Fibroblast of lung (primary cell): ENCODE measurements at regions not wholly inside any gene's neighbourhood (a gene's known extent, or its start where the extent isn't known, plus 50 kb on each side); places are given as distances from the start of the nearest gene placed in this dataset.

Source experiments
- DNase-seq, 2 donors: peaks; one replicate each; pipeline versions ENCODE4 v3.0.0 to v3.0.0-alpha.2; 2010; ENCODE audit warnings: low read depth in 2 of 2
- H2AFZ ChIP-seq: 2 replicates; pipeline ENCODE4 v1.5.1; 2012; ENCODE audit warnings: low read length, control low read depth, inconsistent platforms
- H3K27ac ChIP-seq: 2 replicates; pipeline ENCODE4 v1.5.1; 2011; ENCODE audit warnings: low read length, control low read depth; ENCODE audit not compliant: insufficient read depth
- H3K27me3 ChIP-seq: 2 replicates; pipeline ENCODE4 v1.5.1; 2011; ENCODE audit warnings: mild to moderate bottlenecking, low read length; ENCODE audit not compliant: control insufficient read depth, insufficient read depth
- H3K36me3 ChIP-seq: 2 replicates; pipeline ENCODE4 v1.5.1; 2011; ENCODE audit warnings: low read length; ENCODE audit not compliant: control insufficient read depth, insufficient read depth
- H3K4me1 ChIP-seq: 2 replicates; pipeline ENCODE4 v1.5.1; 2011; ENCODE audit warnings: low read length; ENCODE audit not compliant: control insufficient read depth, insufficient read depth; ENCODE audit errors: extremely low read depth
- H3K4me2 ChIP-seq: 2 replicates; pipeline ENCODE4 v1.5.1; 2011; ENCODE audit warnings: low read length, control low read depth; ENCODE audit not compliant: insufficient read depth; ENCODE audit errors: extremely low read depth
- H3K4me3 ChIP-seq, 4 experiments: fragments of 200-600 bp in 1 of 4; sonication (generic) in 1 of 4; replicated peaks in 1 of 4; 2 replicates each; pipeline ENCODE4 v1.5.1; 2011 to 2016; ENCODE audit warnings: low read length in 4 of 4, low read depth in 3 of 4, mild to moderate bottlenecking in 3 of 4, control low read depth in 2 of 4, inconsistent platforms in 1 of 4, mixed read lengths in 1 of 4; ENCODE audit not compliant: insufficient read depth in 1 of 4; ENCODE audit errors: control extremely low read depth in 1 of 4
- H3K79me2 ChIP-seq: 2 replicates; pipeline ENCODE4 v1.5.1; 2012; ENCODE audit warnings: mild to moderate bottlenecking, low read length, inconsistent platforms; ENCODE audit not compliant: control insufficient read depth, insufficient read depth
- H3K9ac ChIP-seq: 2 replicates; pipeline ENCODE4 v1.5.1; 2011; ENCODE audit warnings: mild to moderate bottlenecking, low read length, control low read depth; ENCODE audit not compliant: insufficient read depth
- H3K9me3 ChIP-seq: 2 replicates; pipeline ENCODE4 v1.5.1; 2012; ENCODE audit warnings: low read depth, low read length; ENCODE audit not compliant: control insufficient read depth, insufficient read depth
- H4K20me1 ChIP-seq: 2 replicates; pipeline ENCODE4 v1.5.1; 2011; ENCODE audit warnings: low read length; ENCODE audit not compliant: control insufficient read depth, insufficient read depth; ENCODE audit errors: extremely low read depth
- CTCF ChIP-seq, 2 donors: IDR thresholded peaks in 1 of 2; conservative IDR thresholded peaks in 1 of 2; 1 replicate in 1 of 2; 2 replicates in 1 of 2; pipeline ENCODE4 v1.5.1; 2011 to 2012; ENCODE audit warnings: low read length in 2 of 2, control low read depth in 1 of 2, inconsistent platforms in 1 of 2, low read depth in 1 of 2, mild to moderate bottlenecking in 1 of 2
- EZH2 ChIP-seq: IDR thresholded peaks from 2 replicates; pipeline ENCODE4 v1.5.1; 2012; ENCODE audit warnings: low read length, control low read depth, mild to moderate bottlenecking; ENCODE audit errors: missing control alignments

DNA sequence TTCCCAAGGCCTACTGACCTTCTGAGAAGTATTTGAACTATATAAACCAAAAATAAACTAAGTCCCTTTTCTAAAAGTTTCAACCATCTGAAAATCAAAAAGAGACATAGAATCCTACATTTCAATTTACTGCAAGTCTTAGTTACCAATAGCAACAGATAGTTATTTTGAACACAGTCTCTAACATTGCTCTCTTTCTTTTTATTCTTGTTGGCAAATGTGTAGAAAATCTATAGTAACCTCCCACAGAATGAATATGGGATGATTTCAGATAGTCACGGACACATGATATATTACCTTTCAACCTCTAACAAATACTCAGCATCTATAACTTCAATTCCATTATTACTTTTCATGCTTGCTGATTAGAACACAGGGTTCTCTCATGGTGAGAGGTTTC, 68.9 kb upstream of the RAB3GAP2 start:
- no peak for DNase-seq
- no peak overlapping the region for H3K4me2 ChIP-seq
- no peaks in the 10 kb centered on the region for H3K4me1 ChIP-seq
- H3K9me3 ChIP-seq: no peaks in the 10 kb centered on the region
- no peak for TF ChIP-seq EZH2
- no peak for TF ChIP-seq CTCF (conservative IDR thresholded peaks at IDR 0.05 in 1 of 2, IDR thresholded peaks at IDR 0.05 in 1 of 2; ENCODE audit: low read depth in 1 of 2, low read length in 2 of 2)
- no peaks in the 10 kb centered on the region for H4K20me1 ChIP-seq
- H3K9ac ChIP-seq: no peak overlapping the region
- H2AFZ ChIP-seq: no peak overlapping the region
- no peaks in the 10 kb centered on the region for H3K27me3 ChIP-seq
- no peaks in the 10 kb centered on the region for H3K79me2 ChIP-seq
- H3K27ac ChIP-seq: no peak overlapping the region
- no peak overlapping the region for H3K4me3 ChIP-seq
- H3K36me3 ChIP-seq: no peaks in the 10 kb centered on the region

- no peaks in the 10 kb centered on the region for H3K9me3 ChIP-seq
- no peak overlapping the region for H3K4me3 ChIP-seq
- no peaks in the 10 kb centered on the region for H3K36me3 ChIP-seq
- H3K4me2 ChIP-seq: no peak overlapping the region
- TF ChIP-seq EZH2: no peak
- no peak for TF ChIP-seq CTCF (conservative IDR thresholded peaks at IDR 0.05 in 1 of 2, IDR thresholded peaks at IDR 0.05 in 1 of 2; ENCODE audit: low read depth in 1 of 2, low read length in 2 of 2)
- no peak overlapping the region for H3K27ac ChIP-seq
- H3K4me1 ChIP-seq: no peaks in the 10 kb centered on the region
- no peaks in the 10 kb centered on the region for H4K20me1 ChIP-seq
- no peak overlapping the region for H2AFZ ChIP-seq
- H3K79me2 ChIP-seq: no peaks in the 10 kb centered on the region
- no peaks in the 10 kb centered on the region for H3K27me3 ChIP-seq
- no peak overlapping the region for H3K9ac ChIP-seq
- peak in 1 of 2 donors; percentile 22 for DNase-seq
Observed at GRCh38 chr1:220339581-220339980, 67.3 kb upstream of the RAB3GAP2 start.

DNA sequence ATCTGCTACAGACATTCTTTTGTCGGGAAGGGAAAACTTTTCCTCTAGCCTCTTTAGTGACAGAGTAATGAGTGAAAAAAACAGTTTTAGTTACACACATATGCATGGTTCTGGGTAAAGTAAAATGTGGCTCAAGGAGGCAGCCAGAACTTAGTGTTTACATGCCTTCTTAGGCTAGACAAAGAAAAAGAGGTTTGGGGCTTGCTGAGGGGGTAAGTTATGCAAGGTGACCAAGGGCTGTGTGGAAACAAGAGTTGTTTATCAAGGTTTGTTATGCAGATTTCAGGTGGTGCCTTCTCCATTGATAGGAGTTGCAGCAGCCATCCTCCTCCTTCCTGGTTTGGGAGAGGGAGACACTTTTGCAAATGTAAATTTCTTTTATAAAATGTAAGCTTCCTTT, 66.5 kb upstream of the RAB3GAP2 start:
- Histone ChIP-seq H3K4me3 (no peak overlapping the region), H3K36me3 (no peaks in the 10 kb centered on the region), H3K9me3 (no peaks in the 10 kb centered on the region), H3K27ac (no peak overlapping the region), H3K9ac (no peak overlapping the region), H2AFZ (no peak overlapping the region), H3K4me2 (no peak overlapping the region), H3K4me1 (no peaks in the 10 kb centered on the region), H3K79me2 (no peaks in the 10 kb centered on the region), H3K27me3 (no peaks in the 10 kb centered on the region), H4K20me1 (no peaks in the 10 kb centered on the region)
- no peak for TF ChIP-seq EZH2
- no peak for TF ChIP-seq CTCF (conservative IDR thresholded peaks at IDR 0.05 in 1 of 2, IDR thresholded peaks at IDR 0.05 in 1 of 2; ENCODE audit: low read depth in 1 of 2, low read length in 2 of 2)
- DNase-seq: no peak
